ENCODE measurements at regions not wholly inside any gene's neighbourhood (a gene's known extent, or its start where the extent isn't known, plus 50 kb on each side); places are given as distances from the start of the nearest gene placed in this dataset.

- TF ChIP-seq CTCF (IDR thresholded peaks at IDR 0.05) (no peak), POLR2A (IDR thresholded peaks at IDR 0.05) (no peak)
These were observed 762.3 kb upstream of the GJE1 start for GRCh38 chr6:141370438-141370837.

Data from Peyer's patch (tissue), 4 donors.